GM12878 (cell line): ENCODE measurements at regions not wholly inside any gene's neighbourhood (a gene's known extent, or its start where the extent isn't known, plus 50 kb on each side); places are given as distances from the start of the nearest gene placed in this dataset.

Experiments used
- ATAC-seq: fragments of 200-7000 bp; cut with Tn5 transposase; 3 replicates; pipeline ENCODE4 v1.9.1; 2020; ENCODE audit warnings: mild to moderate bottlenecking, moderate library complexity
- BruUV-seq: library from RNA; stranded (reverse); fragments of 400-500 nt; replicated peaks from 2 replicates; lab custom pipeline; 2021; lab: Mats Ljungman, UMichigan
- CTCF ChIA-PET: fragments of 300-600 bp; sonication (Branson Sonifier 250); formaldehyde crosslinking; extraction: SDS; loops from one replicate; lab custom pipeline; 2021; ENCODE audit warnings: inconsistent platforms; lab: Yijun Ruan, JAX
- POLR2A ChIA-PET: fragments of 350-600 bp; formaldehyde crosslinking; extraction: SDS; loops from one replicate; lab custom pipeline; 2021; ENCODE audit warnings: inconsistent platforms; lab: Charles Lee
- RAD21 ChIA-PET: fragments of 300-600 bp; sonication (Branson Sonifier 250); formaldehyde crosslinking; loops from one replicate; lab custom pipeline; 2023; ENCODE audit warnings: antibody characterized with exemption; ENCODE audit not compliant: unreplicated experiment; lab: Charles Lee
- SMC1A ChIA-PET: fragments of 300-600 bp; sonication (Branson Sonifier 250); formaldehyde crosslinking; loops from one replicate; lab custom pipeline; 2023; ENCODE audit not compliant: unreplicated experiment, uncharacterized antibody; lab: Charles Lee
- DNase-seq: peaks from one replicate; pipeline ENCODE4 v3.0.0-alpha.2; 2011; ENCODE audit warnings: low read depth, low spot score
- FAIRE-seq: peaks from 3 replicates; lab custom pipeline; 2011; peaks lifted over from hg19 to GRCh38; lab: Jason Lieb, UNC
- H2AFZ ChIP-seq: 2 replicates; pipeline ENCODE4 v1.6.0; 2011; ENCODE audit warnings: low read depth, low read length, control low read depth; ENCODE audit not compliant: control insufficient read depth
- H3K27ac ChIP-seq: 2 replicates; pipeline ENCODE4 v1.5.1; 2011; ENCODE audit warnings: control low read depth; ENCODE audit not compliant: control insufficient read depth, insufficient read depth
- H3K27me3 ChIP-seq, 2 experiments: replicated peaks in 1 of 2; 2 replicates each; pipeline versions ENCODE4 v1.6.0 to v1.6.1; 2011; ENCODE audit warnings: low read length in 1 of 2; ENCODE audit not compliant: control insufficient read depth in 2 of 2, insufficient read depth in 2 of 2
- H3K36me3 ChIP-seq, 2 experiments: 2 replicates each; pipeline ENCODE4 v1.5.1; 2011; ENCODE audit warnings: low read length in 1 of 2; ENCODE audit not compliant: control insufficient read depth in 2 of 2, insufficient read depth in 2 of 2
- H3K4me1 ChIP-seq: 2 replicates; pipeline ENCODE4 v1.6.1; 2011; ENCODE audit warnings: mild to moderate bottlenecking, low read length, moderate library complexity, mixed read lengths; ENCODE audit not compliant: control insufficient read depth, insufficient read depth
- H3K4me2 ChIP-seq: 2 replicates; pipeline ENCODE4 v1.6.0; 2011; ENCODE audit warnings: control low read depth; ENCODE audit not compliant: control insufficient read depth, insufficient read depth
- H3K4me3 ChIP-seq: fragments of 200-600 bp; sonication (generic); 2 replicates; pipeline ENCODE4 v1.5.1; 2016
- H3K79me2 ChIP-seq: 2 replicates; pipeline ENCODE4 v1.6.0; 2011; ENCODE audit warnings: low read length; ENCODE audit not compliant: control insufficient read depth, insufficient read depth
- H3K9ac ChIP-seq: 2 replicates; pipeline ENCODE4 v1.8.0; 2011; ENCODE audit warnings: low read length, control low read depth, mixed read lengths; ENCODE audit not compliant: control insufficient read depth, insufficient read depth
- H3K9me3 ChIP-seq: replicated peaks from 3 replicates; pipeline ENCODE4 v1.5.1; 2011; ENCODE audit warnings: mild to moderate bottlenecking, low read length; ENCODE audit not compliant: control insufficient read depth, insufficient read depth
- H4K20me1 ChIP-seq: 2 replicates; pipeline ENCODE4 v1.6.0; 2011; ENCODE audit not compliant: control insufficient read depth, insufficient read depth
- ATF2 ChIP-seq: IDR thresholded peaks from 2 replicates; pipeline ENCODE4 v1.6.1; 2012; ENCODE audit warnings: low read length, inconsistent platforms
- E2F4 ChIP-seq: IDR thresholded peaks from 2 replicates; pipeline ENCODE4 v1.6.1; 2012; ENCODE audit warnings: low read depth, low read length, improper control_type of control experiment
- MAX ChIP-seq: IDR thresholded peaks from 2 replicates; pipeline ENCODE4 v1.6.1; 2012; ENCODE audit warnings: low read depth, low read length, improper control_type of control experiment
- MTA3 ChIP-seq: IDR thresholded peaks from 2 replicates; pipeline ENCODE4 v1.6.1; 2012; ENCODE audit warnings: low read length, inconsistent platforms, borderline replicate concordance
- NFYB ChIP-seq: IDR thresholded peaks from 2 replicates; pipeline ENCODE4 v1.6.1; 2011; ENCODE audit warnings: low read depth, mild to moderate bottlenecking, low read length, improper control_type of control experiment, moderate library complexity; ENCODE audit not compliant: insufficient read depth
- NRF1 ChIP-seq: conservative IDR thresholded peaks from 2 replicates; pipeline ENCODE4 v1.6.1; 2011; ENCODE audit warnings: mild to moderate bottlenecking, low read depth, low read length, improper control_type of control experiment
- PAX5 ChIP-seq: IDR thresholded peaks from 2 replicates; pipeline ENCODE4 v1.6.1; 2011; ENCODE audit warnings: low read depth, low read length, borderline replicate concordance
- RAD51 ChIP-seq: fragments of 450-650 bp; IDR thresholded peaks from 2 replicates; pipeline ENCODE4 v1.6.1; 2016; ENCODE audit warnings: moderate library complexity, mild to moderate bottlenecking, inconsistent platforms
- TCF7 ChIP-seq: IDR thresholded peaks from 2 replicates; pipeline ENCODE4 v1.6.1; 2014; ENCODE audit warnings: antibody characterized with exemption, borderline replicate concordance
- YBX1 ChIP-seq: fragments of 450-650 bp; IDR thresholded peaks from 2 replicates; pipeline ENCODE4 v1.6.1; 2016; ENCODE audit warnings: antibody characterized with exemption
- ZBED1 ChIP-seq: IDR thresholded peaks from 2 replicates; pipeline ENCODE4 v1.6.1; 2016; ENCODE audit warnings: borderline replicate concordance
- WGBS: methylation state at CpG from one replicate; pipeline ENCODE4 v1.1.6; 2016; ENCODE audit warnings: low lambda C conversion rate; ENCODE audit not compliant: insufficient replicate concordance, insufficient coverage; ENCODE audit errors: missing lambda C conversion rate; 5-methylcytosine and 5-hydroxymethylcytosine counted together
- in situ Hi-C: fragments of 300-500 bp; cut with MboI; formaldehyde crosslinking; loops from 9 replicates; pipeline ENCODE4 v1.14.3; 2018; ENCODE audit warnings: mixed read lengths
- intact Hi-C: fragments of 100-400 bp; cut with micrococcal nuclease; formaldehyde crosslinking; loops from one replicate; pipeline ENCODE4 v1.14.2; 2022; ENCODE audit not compliant: unreplicated experiment
- TF ChIP-seq, protein P1 (sequence below): fragments of 450-650 bp; IDR thresholded peaks from 2 replicates; pipeline ENCODE4 v1.6.1; 2017; ENCODE audit warnings: mild to moderate bottlenecking, moderate library complexity
- TF ChIP-seq, protein P2 (sequence below): fragments of 150-350 bp; IDR thresholded peaks from 2 replicates; pipeline ENCODE4 v1.6.1; 2016; ENCODE audit warnings: low read depth, low read length
- TF ChIP-seq, protein P3 (sequence below): fragments of 450-650 bp; IDR thresholded peaks from 2 replicates; pipeline ENCODE4 v1.6.1; 2017; ENCODE audit warnings: borderline replicate concordance

DNA sequence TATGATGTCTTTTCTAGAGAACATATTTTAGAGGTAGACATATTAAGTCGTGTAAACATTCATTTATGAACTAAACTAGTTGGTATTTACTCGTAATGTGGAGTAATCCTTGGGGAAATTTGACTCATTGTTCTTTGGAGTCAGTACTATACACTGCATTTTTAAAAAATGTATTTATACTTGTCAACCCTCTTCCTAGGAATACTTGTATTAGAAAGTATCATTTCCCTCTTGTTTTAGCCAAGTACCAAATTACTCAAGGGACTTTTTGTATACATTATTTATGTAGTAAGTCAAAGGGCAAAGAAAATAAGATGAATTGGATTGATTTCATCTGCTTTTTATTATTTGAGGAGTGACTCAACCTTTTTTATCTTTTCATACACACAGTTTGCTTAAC, 248.1 kb upstream of the IZUMO3 start:
- Histone ChIP-seq H3K4me3 (no peak overlapping the region), H3K4me2 (no peak overlapping the region), H3K27ac (no peak overlapping the region), H3K79me2 (no peaks in the 10 kb centered on the region), H3K27me3 (no peaks in the 10 kb centered on the region), H3K9ac (no peak overlapping the region), H3K36me3 (no peaks in the 10 kb centered on the region), H3K9me3 (no peaks in the 10 kb centered on the region), H4K20me1 (no peaks in the 10 kb centered on the region), H2AFZ (no peak overlapping the region), H3K4me1 (no peaks in the 10 kb centered on the region)
- no peak for ATAC-seq
- FAIRE-seq = no peak
- CTCF ChIA-PET = no interaction called here
- in situ Hi-C loops (loop anchor here (25.0 kb wide), 1 partner anchor 94 kb away; no protein-coding TSS in a partner anchor), intact Hi-C loops (no loop called here)
- TF ChIP-seq ATF2 = no peak
- no peak for TF ChIP-seq MAX
- TF ChIP-seq NFYB = no peak
- TF ChIP-seq ZBED1 = no peak
- TF ChIP-seq, protein P1, sequence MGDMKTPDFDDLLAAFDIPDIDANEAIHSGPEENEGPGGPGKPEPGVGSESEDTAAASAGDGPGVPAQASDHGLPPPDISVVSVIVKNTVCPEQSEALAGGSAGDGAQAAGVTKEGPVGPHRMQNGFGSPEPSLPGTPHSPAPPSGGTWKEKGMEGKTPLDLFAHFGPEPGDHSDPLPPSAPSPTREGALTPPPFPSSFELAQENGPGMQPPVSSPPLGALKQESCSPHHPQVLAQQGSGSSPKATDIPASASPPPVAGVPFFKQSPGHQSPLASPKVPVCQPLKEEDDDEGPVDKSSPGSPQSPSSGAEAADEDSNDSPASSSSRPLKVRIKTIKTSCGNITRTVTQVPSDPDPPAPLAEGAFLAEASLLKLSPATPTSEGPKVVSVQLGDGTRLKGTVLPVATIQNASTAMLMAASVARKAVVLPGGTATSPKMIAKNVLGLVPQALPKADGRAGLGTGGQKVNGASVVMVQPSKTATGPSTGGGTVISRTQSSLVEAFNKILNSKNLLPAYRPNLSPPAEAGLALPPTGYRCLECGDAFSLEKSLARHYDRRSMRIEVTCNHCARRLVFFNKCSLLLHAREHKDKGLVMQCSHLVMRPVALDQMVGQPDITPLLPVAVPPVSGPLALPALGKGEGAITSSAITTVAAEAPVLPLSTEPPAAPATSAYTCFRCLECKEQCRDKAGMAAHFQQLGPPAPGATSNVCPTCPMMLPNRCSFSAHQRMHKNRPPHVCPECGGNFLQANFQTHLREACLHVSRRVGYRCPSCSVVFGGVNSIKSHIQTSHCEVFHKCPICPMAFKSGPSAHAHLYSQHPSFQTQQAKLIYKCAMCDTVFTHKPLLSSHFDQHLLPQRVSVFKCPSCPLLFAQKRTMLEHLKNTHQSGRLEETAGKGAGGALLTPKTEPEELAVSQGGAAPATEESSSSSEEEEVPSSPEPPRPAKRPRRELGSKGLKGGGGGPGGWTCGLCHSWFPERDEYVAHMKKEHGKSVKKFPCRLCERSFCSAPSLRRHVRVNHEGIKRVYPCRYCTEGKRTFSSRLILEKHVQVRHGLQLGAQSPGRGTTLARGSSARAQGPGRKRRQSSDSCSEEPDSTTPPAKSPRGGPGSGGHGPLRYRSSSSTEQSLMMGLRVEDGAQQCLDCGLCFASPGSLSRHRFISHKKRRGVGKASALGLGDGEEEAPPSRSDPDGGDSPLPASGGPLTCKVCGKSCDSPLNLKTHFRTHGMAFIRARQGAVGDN = no peak
- TF ChIP-seq RAD51 = no peak
- no peak for TF ChIP-seq TCF7
- TF ChIP-seq, protein P2, sequence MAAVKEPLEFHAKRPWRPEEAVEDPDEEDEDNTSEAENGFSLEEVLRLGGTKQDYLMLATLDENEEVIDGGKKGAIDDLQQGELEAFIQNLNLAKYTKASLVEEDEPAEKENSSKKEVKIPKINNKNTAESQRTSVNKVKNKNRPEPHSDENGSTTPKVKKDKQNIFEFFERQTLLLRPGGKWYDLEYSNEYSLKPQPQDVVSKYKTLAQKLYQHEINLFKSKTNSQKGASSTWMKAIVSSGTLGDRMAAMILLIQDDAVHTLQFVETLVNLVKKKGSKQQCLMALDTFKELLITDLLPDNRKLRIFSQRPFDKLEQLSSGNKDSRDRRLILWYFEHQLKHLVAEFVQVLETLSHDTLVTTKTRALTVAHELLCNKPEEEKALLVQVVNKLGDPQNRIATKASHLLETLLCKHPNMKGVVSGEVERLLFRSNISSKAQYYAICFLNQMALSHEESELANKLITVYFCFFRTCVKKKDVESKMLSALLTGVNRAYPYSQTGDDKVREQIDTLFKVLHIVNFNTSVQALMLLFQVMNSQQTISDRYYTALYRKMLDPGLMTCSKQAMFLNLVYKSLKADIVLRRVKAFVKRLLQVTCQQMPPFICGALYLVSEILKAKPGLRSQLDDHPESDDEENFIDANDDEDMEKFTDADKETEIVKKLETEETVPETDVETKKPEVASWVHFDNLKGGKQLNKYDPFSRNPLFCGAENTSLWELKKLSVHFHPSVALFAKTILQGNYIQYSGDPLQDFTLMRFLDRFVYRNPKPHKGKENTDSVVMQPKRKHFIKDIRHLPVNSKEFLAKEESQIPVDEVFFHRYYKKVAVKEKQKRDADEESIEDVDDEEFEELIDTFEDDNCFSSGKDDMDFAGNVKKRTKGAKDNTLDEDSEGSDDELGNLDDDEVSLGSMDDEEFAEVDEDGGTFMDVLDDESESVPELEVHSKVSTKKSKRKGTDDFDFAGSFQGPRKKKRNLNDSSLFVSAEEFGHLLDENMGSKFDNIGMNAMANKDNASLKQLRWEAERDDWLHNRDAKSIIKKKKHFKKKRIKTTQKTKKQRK = no peak
- TF ChIP-seq YBX1 = no peak
- TF ChIP-seq E2F4 = no peak
- TF ChIP-seq MTA3 = no peak
- TF ChIP-seq, protein P3, sequence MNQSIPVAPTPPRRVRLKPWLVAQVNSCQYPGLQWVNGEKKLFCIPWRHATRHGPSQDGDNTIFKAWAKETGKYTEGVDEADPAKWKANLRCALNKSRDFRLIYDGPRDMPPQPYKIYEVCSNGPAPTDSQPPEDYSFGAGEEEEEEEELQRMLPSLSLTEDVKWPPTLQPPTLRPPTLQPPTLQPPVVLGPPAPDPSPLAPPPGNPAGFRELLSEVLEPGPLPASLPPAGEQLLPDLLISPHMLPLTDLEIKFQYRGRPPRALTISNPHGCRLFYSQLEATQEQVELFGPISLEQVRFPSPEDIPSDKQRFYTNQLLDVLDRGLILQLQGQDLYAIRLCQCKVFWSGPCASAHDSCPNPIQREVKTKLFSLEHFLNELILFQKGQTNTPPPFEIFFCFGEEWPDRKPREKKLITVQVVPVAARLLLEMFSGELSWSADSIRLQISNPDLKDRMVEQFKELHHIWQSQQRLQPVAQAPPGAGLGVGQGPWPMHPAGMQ = no peak
- no peak for TF ChIP-seq PAX5
- TF ChIP-seq NRF1 = no peak
- 0% methylated on average over 2 of the region's 2 CpGs for WGBS
- RAD21 ChIA-PET = no interaction called here
- SMC1A ChIA-PET = interaction anchor here (0.6 kb wide), 1 partner anchor 112 kb away, joined by 3 read pairs; no protein-coding TSS in a partner anchor
- BruUV-seq = no TSS peak
- POLR2A ChIA-PET = no interaction called here
- DNase-seq = no peak
